Activated naive CD8-positive, alpha-beta T cell (primary cell): ENCODE measurements at regions not wholly inside any gene's neighbourhood (a gene's known extent, or its start where the extent isn't known, plus 50 kb on each side); places are given as distances from the start of the nearest gene placed in this dataset.

Experiments used
- H3K27ac Mint-ChIP-seq: one replicate; pipeline ENCODE4 v1.8.0; 2021; ENCODE audit warnings: mixed read lengths
- H3K27me3 Mint-ChIP-seq: one replicate; pipeline ENCODE4 v1.8.0; 2021; ENCODE audit warnings: mixed read lengths
- H3K36me3 Mint-ChIP-seq: one replicate; pipeline ENCODE4 v1.8.0; 2021; ENCODE audit warnings: mixed read lengths
- H3K4me1 Mint-ChIP-seq: one replicate; pipeline ENCODE4 v1.8.0; 2021; ENCODE audit warnings: low read depth, mixed read lengths
- H3K4me3 Mint-ChIP-seq: one replicate; pipeline ENCODE4 v1.8.0; 2021; ENCODE audit warnings: mild to moderate bottlenecking, mixed read lengths
- H3K9me3 Mint-ChIP-seq: one replicate; pipeline ENCODE4 v1.8.0; 2021; ENCODE audit warnings: low read depth, mixed read lengths

- Mint-ChIP-seq H3K27ac (no peak overlapping the region), H3K9me3 (peaks cover 4% of the 10 kb centered on the region), H3K4me3 (no peak overlapping the region), H3K27me3 (peaks cover 21% of the 10 kb centered on the region), H3K36me3 (no peaks in the 10 kb centered on the region), H3K4me1 (no peaks in the 10 kb centered on the region)
Observed at GRCh38 chr18:76647322-76647721, 152.3 kb upstream of the ZNF516 start.

DNA sequence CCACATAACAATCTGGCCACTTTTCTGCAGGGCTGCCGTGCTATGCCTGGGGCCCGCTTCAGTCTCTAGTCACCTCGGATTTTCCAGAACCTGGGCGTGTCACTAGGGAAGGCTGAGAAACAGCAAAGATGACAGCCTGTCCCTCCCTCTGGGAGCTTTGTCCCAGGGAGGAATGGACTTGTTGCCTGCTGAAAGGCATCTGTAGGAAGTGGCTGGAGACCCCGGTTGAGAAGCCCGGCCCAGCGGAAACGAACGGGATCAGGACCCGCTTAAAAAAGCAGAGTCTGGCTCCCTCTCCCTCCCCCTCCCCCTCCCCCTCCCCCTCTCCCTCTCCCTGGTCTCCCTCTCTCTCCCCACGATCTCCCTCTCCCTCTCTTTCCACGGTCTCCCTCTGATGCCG lies 149.5 kb upstream of the ZNF516 start:
- no peaks in the 10 kb centered on the region for H3K4me1 Mint-ChIP-seq
- no peaks in the 10 kb centered on the region for H3K36me3 Mint-ChIP-seq
- peaks cover 7% of the 10 kb centered on the region for H3K27me3 Mint-ChIP-seq
- no peak overlapping the region for H3K27ac Mint-ChIP-seq
- H3K9me3 Mint-ChIP-seq = no peaks in the 10 kb centered on the region
- H3K4me3 Mint-ChIP-seq = no peak overlapping the region

DNA sequence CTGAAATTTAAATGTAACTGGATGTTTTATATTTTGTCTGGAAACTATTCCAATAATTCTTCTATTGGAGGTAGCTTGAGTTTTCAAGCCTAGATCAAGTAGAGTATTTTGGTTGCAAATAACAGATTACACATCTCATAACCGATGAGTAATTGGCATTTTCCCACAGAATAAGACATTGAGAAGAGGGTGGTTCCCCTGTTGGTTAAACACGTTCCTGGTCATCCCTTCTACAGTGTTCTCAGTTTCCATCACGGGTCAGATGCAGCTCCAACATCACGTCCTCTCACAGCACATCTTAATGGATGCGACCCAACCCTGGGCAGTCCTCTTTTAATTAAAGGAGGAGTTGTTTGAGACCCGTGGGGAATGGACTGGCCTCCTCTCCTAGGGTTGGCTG lies 149.0 kb upstream of the ZNF516 start:
- H3K27ac Mint-ChIP-seq = no peak overlapping the region
- no peak overlapping the region for H3K4me3 Mint-ChIP-seq
- H3K27me3 Mint-ChIP-seq = peaks cover 6% of the 10 kb centered on the region
- H3K4me1 Mint-ChIP-seq = no peaks in the 10 kb centered on the region
- no peaks in the 10 kb centered on the region for H3K36me3 Mint-ChIP-seq
- H3K9me3 Mint-ChIP-seq = no peaks in the 10 kb centered on the region

DNA sequence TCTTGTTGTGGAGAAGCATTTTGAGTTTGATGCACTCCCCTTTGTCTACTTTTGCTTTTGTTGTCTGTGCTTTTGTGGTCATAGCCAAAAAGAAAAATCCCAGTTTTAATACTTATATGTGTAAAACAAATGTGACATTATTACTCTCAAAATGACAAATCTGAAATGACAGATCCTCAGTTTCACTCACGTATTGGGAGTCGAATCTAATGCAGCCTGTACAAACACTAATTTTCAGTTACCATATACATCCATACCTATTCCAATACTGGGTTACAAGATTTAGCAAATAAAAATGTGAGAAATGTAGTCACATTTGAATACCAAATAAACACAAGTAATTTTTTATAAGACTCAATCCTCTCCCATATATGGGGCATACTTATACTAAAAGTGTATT lies 148.2 kb upstream of the ZNF516 start:
- H3K4me3 Mint-ChIP-seq = no peak overlapping the region
- H3K36me3 Mint-ChIP-seq = no peaks in the 10 kb centered on the region

GRCh38 chr18:76640438-76640837 lies 145.4 kb upstream of the ZNF516 start:
- Mint-ChIP-seq H3K4me3 (no peak overlapping the region), H3K4me1 (no peaks in the 10 kb centered on the region), H3K9me3 (no peaks in the 10 kb centered on the region), H3K27ac (no peak overlapping the region), H3K36me3 (no peaks in the 10 kb centered on the region), H3K27me3 (peaks cover 8% of the 10 kb centered on the region)

More for the DNA sequence above, 148.2 kb upstream of the ZNF516 start:
- no peak overlapping the region for H3K27ac Mint-ChIP-seq
- H3K9me3 Mint-ChIP-seq = no peaks in the 10 kb centered on the region
- peaks cover 3% of the 10 kb centered on the region for H3K27me3 Mint-ChIP-seq
- no peaks in the 10 kb centered on the region for H3K4me1 Mint-ChIP-seq

GRCh38 chr18:76634564-76634963 lies 139.5 kb upstream of the ZNF516 start:
- Mint-ChIP-seq H3K9me3 (no peaks in the 10 kb centered on the region), H3K4me3 (no peak overlapping the region), H3K4me1 (no peaks in the 10 kb centered on the region), H3K27ac (no peak overlapping the region), H3K36me3 (no peaks in the 10 kb centered on the region), H3K27me3 (peaks cover 12% of the 10 kb centered on the region)

DNA sequence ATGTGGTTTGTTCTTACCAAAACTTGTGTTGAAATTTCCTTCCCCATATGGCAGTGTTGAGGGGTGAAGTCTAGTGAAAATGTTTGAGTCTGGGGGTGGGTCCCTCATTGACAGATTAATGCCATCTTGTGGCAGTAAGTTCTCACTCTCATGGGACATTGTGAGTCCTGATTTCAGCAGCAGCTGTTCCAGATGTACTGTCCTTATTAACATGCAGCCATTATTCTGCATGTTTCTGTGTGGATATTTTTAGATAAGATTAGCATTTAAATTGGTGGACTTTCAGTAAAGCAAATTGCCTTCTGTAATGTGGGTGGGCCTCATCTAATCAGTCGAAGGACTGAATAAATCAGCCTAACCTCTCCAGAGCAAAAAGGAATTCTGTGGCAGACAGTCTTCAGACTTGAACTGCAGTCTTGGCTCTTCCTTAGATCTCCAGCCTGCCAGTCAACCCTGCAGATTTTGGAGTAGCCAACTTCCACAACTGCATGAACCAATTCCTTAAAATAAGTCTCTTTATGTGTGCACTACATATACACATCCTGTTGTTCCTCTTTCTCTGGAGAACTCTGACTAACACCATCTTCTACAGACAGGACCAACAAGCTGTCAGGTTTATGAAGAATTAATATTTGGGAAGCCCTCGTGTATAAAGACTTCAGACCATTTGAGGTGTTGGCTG lies 138.7 kb upstream of the ZNF516 start:
- Mint-ChIP-seq H3K4me3 (no peak overlapping the region), H3K27me3 (peaks cover 16% of the 10 kb centered on the region), H3K9me3 (no peaks in the 10 kb centered on the region), H3K27ac (no peak overlapping the region), H3K36me3 (no peaks in the 10 kb centered on the region), H3K4me1 (no peaks in the 10 kb centered on the region)

- H3K27ac Mint-ChIP-seq = no peak overlapping the region
- H3K4me3 Mint-ChIP-seq = no peak overlapping the region
- H3K27me3 Mint-ChIP-seq = peaks cover 10% of the 10 kb centered on the region
- H3K9me3 Mint-ChIP-seq = no peaks in the 10 kb centered on the region
- no peaks in the 10 kb centered on the region for H3K36me3 Mint-ChIP-seq
- H3K4me1 Mint-ChIP-seq = no peaks in the 10 kb centered on the region
Observed at GRCh38 chr18:76627444-76627843, 132.4 kb upstream of the ZNF516 start.

DNA sequence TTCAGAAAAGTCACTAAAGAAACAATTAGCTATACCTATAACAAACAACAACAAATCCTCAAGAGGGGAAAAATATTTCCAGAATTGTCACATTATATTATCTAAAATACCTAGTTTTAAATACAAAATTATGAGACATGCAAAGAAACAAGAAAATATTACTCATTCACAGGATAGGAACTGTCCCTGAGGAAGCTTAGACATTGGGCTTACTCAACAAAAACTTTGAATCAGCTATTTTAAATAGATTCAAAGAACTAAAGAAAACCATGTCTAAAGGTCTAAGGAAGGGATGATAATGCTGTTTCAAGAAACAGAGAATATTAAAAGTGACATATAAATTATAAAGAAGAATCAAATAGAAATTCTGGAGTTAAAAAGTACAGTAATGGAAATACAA lies 131.9 kb upstream of the ZNF516 start:
- no peak overlapping the region for H3K4me3 Mint-ChIP-seq
- no peak overlapping the region for H3K27ac Mint-ChIP-seq
- no peaks in the 10 kb centered on the region for H3K9me3 Mint-ChIP-seq
- no peaks in the 10 kb centered on the region for H3K4me1 Mint-ChIP-seq
- peaks cover 8% of the 10 kb centered on the region for H3K27me3 Mint-ChIP-seq
- H3K36me3 Mint-ChIP-seq = no peaks in the 10 kb centered on the region

- Mint-ChIP-seq H3K4me1 (peaks cover 16% of the 10 kb centered on the region), H3K9me3 (no peaks in the 10 kb centered on the region), H3K4me3 (no peak overlapping the region), H3K36me3 (no peaks in the 10 kb centered on the region), H3K27me3 (peaks cover 7% of the 10 kb centered on the region), H3K27ac (no peak overlapping the region)
Observed at GRCh38 chr18:76622651-76623050, 127.6 kb upstream of the ZNF516 start.

GRCh38 chr18:76621782-76622495 lies 126.9 kb upstream of the ZNF516 start:
- no peaks in the 10 kb centered on the region for H3K9me3 Mint-ChIP-seq
- peaks cover 16% of the 10 kb centered on the region for H3K4me1 Mint-ChIP-seq
- peaks cover 7% of the 10 kb centered on the region for H3K27me3 Mint-ChIP-seq
- no peak overlapping the region for H3K4me3 Mint-ChIP-seq
- H3K36me3 Mint-ChIP-seq = no peaks in the 10 kb centered on the region
- H3K27ac Mint-ChIP-seq = no peak overlapping the region

DNA sequence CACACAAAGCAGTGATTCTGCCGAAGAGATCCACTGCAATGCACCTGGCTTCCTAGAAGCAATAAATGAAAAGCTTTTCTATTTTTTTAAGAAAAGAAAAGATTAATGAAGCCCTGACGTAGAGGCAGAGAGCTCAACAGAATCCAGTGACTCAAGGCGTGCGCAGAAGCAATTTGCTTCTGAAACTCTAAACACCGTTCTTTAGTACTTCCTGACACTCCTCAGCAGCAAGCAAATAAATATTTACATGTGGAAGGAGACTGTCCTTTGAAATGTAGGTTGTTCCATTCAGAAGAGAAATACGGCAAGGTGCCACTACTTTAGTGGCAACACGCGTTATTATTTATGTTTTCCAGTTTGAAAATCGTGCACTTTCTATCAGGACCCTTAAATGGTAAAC lies 126.2 kb upstream of the ZNF516 start:
- Mint-ChIP-seq H3K9me3 (no peaks in the 10 kb centered on the region), H3K36me3 (no peaks in the 10 kb centered on the region), H3K4me1 (peaks cover 16% of the 10 kb centered on the region), H3K27ac (no peak overlapping the region), H3K27me3 (peaks cover 7% of the 10 kb centered on the region), H3K4me3 (no peak overlapping the region)

DNA sequence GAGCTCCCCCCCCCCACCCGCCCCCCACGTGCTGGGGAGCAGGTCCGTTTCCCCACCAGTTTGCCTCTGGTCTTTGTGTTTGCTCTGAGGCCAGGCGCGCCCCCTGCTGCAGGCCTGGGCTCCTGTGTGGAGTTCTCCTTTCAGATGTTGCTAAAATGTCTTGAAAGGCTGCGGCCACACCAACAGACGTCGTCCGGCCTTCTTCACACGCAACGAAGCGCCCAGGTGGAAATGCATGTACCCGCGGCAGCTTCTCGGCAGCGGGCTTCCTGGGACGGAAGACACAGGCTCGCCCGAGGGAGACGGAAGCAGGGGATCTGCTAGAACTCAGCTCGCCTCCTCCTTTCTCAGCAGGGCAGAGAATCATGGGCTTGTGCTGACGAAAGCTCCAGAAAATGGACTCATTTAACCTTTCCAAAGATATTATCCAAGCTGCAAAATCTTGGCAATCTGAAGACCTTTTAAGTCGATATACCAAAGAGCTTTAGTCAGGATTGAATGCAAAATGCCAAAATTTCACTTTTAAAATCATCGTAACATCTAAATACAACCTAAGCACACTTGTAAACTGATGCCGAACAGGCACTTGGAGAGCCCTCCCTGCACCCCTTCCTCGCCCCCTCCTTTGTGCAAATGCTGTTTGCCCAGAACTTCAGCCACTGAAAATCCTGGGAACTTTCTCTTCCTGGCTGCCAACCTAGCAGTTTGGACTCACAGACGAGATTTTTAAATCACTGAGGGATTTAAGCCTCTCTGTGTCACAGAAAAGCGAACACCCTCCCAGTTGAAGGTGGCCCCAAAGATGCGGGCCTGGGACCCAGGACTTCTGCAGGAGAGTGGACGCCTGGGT lies 125.5 kb upstream of the ZNF516 start:
- Mint-ChIP-seq H3K27me3 (peaks cover 7% of the 10 kb centered on the region), H3K36me3 (no peaks in the 10 kb centered on the region), H3K27ac (no peak overlapping the region), H3K9me3 (no peaks in the 10 kb centered on the region), H3K4me3 (peak overlapping the region; percentile 61), H3K4me1 (peaks cover 16% of the 10 kb centered on the region)

GRCh38 chr18:76619621-76620315 lies 124.7 kb upstream of the ZNF516 start:
- H3K36me3 Mint-ChIP-seq = no peaks in the 10 kb centered on the region
- peak overlapping the region; percentile 3 for H3K4me3 Mint-ChIP-seq
- peaks cover 7% of the 10 kb centered on the region for H3K27me3 Mint-ChIP-seq
- H3K9me3 Mint-ChIP-seq = no peaks in the 10 kb centered on the region
- H3K4me1 Mint-ChIP-seq = peaks cover 16% of the 10 kb centered on the region
- no peak overlapping the region for H3K27ac Mint-ChIP-seq

DNA sequence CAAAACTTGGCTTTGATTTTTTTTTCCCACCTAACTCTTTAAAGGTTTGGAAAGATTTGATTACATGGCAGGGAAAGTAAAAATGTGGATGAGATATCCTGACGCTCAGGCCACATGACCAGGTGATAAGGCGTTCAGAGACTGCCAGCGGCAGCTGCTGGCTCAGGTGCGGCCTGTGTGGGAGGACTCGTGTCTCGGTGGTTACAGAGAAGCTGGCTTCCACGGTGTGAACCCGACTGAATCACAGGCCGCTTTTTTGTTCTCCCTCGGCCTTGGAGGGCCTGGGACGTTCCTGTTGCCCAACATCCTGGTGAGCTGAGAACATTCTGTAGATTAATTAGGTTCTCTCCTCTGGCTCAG lies 124.2 kb upstream of the ZNF516 start:
- Mint-ChIP-seq H3K36me3 (no peaks in the 10 kb centered on the region), H3K4me3 (peak overlapping the region; percentile 3), H3K27me3 (peaks cover 7% of the 10 kb centered on the region), H3K4me1 (peaks cover 16% of the 10 kb centered on the region), H3K9me3 (no peaks in the 10 kb centered on the region), H3K27ac (no peak overlapping the region)
